ENCODE measurements at regions not wholly inside any gene's neighbourhood (a gene's known extent, or its start where the extent isn't known, plus 50 kb on each side); places are given as distances from the start of the nearest gene placed in this dataset.
A peak's percentile ranks its signal among the peaks of the same experiment; 100 is the strongest.

- Mint-ChIP-seq H3K9me3 (peaks cover 18% of the 10 kb centered on the region), H3K4me3 (no peak overlapping the region), H3K27me3 (ENCODE audit: low read depth, poor library complexity) (peaks cover 4% of the 10 kb centered on the region), H3K4me1 (no peaks in the 10 kb centered on the region), H3K27ac (no peak overlapping the region), H3K36me3 (ENCODE audit: low read depth) (peaks cover 5% of the 10 kb centered on the region)
- no peak for DNase-seq
- TF ChIP-seq, protein P1, sequence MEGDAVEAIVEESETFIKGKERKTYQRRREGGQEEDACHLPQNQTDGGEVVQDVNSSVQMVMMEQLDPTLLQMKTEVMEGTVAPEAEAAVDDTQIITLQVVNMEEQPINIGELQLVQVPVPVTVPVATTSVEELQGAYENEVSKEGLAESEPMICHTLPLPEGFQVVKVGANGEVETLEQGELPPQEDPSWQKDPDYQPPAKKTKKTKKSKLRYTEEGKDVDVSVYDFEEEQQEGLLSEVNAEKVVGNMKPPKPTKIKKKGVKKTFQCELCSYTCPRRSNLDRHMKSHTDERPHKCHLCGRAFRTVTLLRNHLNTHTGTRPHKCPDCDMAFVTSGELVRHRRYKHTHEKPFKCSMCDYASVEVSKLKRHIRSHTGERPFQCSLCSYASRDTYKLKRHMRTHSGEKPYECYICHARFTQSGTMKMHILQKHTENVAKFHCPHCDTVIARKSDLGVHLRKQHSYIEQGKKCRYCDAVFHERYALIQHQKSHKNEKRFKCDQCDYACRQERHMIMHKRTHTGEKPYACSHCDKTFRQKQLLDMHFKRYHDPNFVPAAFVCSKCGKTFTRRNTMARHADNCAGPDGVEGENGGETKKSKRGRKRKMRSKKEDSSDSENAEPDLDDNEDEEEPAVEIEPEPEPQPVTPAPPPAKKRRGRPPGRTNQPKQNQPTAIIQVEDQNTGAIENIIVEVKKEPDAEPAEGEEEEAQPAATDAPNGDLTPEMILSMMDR (IDR thresholded peaks at IDR 0.05) = peak; percentile 74
These were observed 51.7 kb downstream of the SCN11A start for GRCh38 chr3:39000008-39000450.

GRCh38 chr3:38998086-38998485 lies 53.7 kb downstream of the SCN11A start:
- Mint-ChIP-seq H3K27ac (no peak overlapping the region), H3K9me3 (peaks cover 1% of the 10 kb centered on the region), H3K27me3 (ENCODE audit: low read depth, poor library complexity) (peaks cover 4% of the 10 kb centered on the region), H3K4me1 (no peaks in the 10 kb centered on the region), H3K36me3 (ENCODE audit: low read depth) (no peaks in the 10 kb centered on the region), H3K4me3 (no peak overlapping the region)
- TF ChIP-seq, protein P1 (IDR thresholded peaks at IDR 0.05) = no peak
- no peak for DNase-seq

GRCh38 chr3:38996193-38996592 lies 55.6 kb downstream of the SCN11A start:
- no peak for DNase-seq
- no peak overlapping the region for H3K27ac Mint-ChIP-seq
- TF ChIP-seq, protein P1 (IDR thresholded peaks at IDR 0.05) = no peak
- H3K4me3 Mint-ChIP-seq = no peak overlapping the region
- H3K36me3 Mint-ChIP-seq (ENCODE audit: low read depth) = no peaks in the 10 kb centered on the region
- no peaks in the 10 kb centered on the region for H3K4me1 Mint-ChIP-seq
- no peaks in the 10 kb centered on the region for H3K9me3 Mint-ChIP-seq
- H3K27me3 Mint-ChIP-seq (ENCODE audit: low read depth, poor library complexity) = peaks cover 4% of the 10 kb centered on the region

- H3K27me3 Mint-ChIP-seq (ENCODE audit: low read depth, poor library complexity) = peaks cover 4% of the 10 kb centered on the region
- no peak overlapping the region for H3K27ac Mint-ChIP-seq
- no peak overlapping the region for H3K4me3 Mint-ChIP-seq
- no peaks in the 10 kb centered on the region for H3K4me1 Mint-ChIP-seq
- TF ChIP-seq, protein P1 (IDR thresholded peaks at IDR 0.05) = no peak
- DNase-seq = no peak
- no peaks in the 10 kb centered on the region for H3K36me3 Mint-ChIP-seq (ENCODE audit: low read depth)
- no peaks in the 10 kb centered on the region for H3K9me3 Mint-ChIP-seq
These were observed 57.5 kb downstream of the SCN11A start for GRCh38 chr3:38994251-38994650.

- H3K9me3 Mint-ChIP-seq = no peaks in the 10 kb centered on the region
- H3K4me3 Mint-ChIP-seq = no peak overlapping the region
- TF ChIP-seq, protein P1 (IDR thresholded peaks at IDR 0.05) = no peak
- H3K36me3 Mint-ChIP-seq (ENCODE audit: low read depth) = no peaks in the 10 kb centered on the region
- no peak for DNase-seq
- no peak overlapping the region for H3K27ac Mint-ChIP-seq
- peaks cover 2% of the 10 kb centered on the region for H3K27me3 Mint-ChIP-seq (ENCODE audit: low read depth, poor library complexity)
- no peaks in the 10 kb centered on the region for H3K4me1 Mint-ChIP-seq
These were observed 59.5 kb downstream of the SCN11A start for GRCh38 chr3:38992117-38992760.

- Mint-ChIP-seq H3K4me1 (no peaks in the 10 kb centered on the region), H3K27ac (peak overlapping the region; percentile 23), H3K9me3 (no peaks in the 10 kb centered on the region), H3K36me3 (ENCODE audit: low read depth) (no peaks in the 10 kb centered on the region), H3K4me3 (no peak overlapping the region), H3K27me3 (ENCODE audit: low read depth, poor library complexity) (no peaks in the 10 kb centered on the region)
- TF ChIP-seq, protein P1 (IDR thresholded peaks at IDR 0.05) = no peak
- DNase-seq = no peak
These were observed 61.1 kb downstream of the SCN11A start for GRCh38 chr3:38990621-38991020.

Measured in nephron progenitor cell (in vitro differentiated cells).